SU-DHL-6 (cell line): ENCODE measurements at regions not wholly inside any gene's neighbourhood (a gene's known extent, or its start where the extent isn't known, plus 50 kb on each side); places are given as distances from the start of the nearest gene placed in this dataset.

ENCODE experiments used
- H2AFZ ChIP-seq: fragments of 200-600 bp; sonication (generic); 2 replicates; pipeline ENCODE4 v1.6.1; 2014; ENCODE audit warnings: low read depth, mild to moderate bottlenecking, moderate library complexity, mixed read lengths, antibody characterized with exemption, low read length; ENCODE audit not compliant: severe bottlenecking
- H3F3A ChIP-seq: fragments of 200-600 bp; shearing (Covaris generic); 2 replicates; pipeline ENCODE4 v1.6.0; 2016; ENCODE audit warnings: antibody characterized with exemption, mild to moderate bottlenecking; ENCODE audit not compliant: insufficient read depth
- H3K27ac ChIP-seq: fragments of 200-600 bp; sonication (generic); 2 replicates; pipeline ENCODE4 v1.5.1; 2016; ENCODE audit warnings: low read depth, mild to moderate bottlenecking, low read length, moderate library complexity, mixed read lengths
- H3K27me3 ChIP-seq: fragments of 200-600 bp; sonication (generic), shearing (Covaris generic); 2 replicates; pipeline ENCODE4 v1.6.0; 2014; ENCODE audit warnings: mild to moderate bottlenecking, low read length
- H3K36me3 ChIP-seq: fragments of 200-600 bp; sonication (generic); 2 replicates; pipeline ENCODE4 v1.6.1; 2014; ENCODE audit warnings: mild to moderate bottlenecking, low read length, mixed read lengths
- H3K4me2 ChIP-seq: fragments of 300-600, 200-600 bp; shearing (Covaris generic), sonication (generic); 2 replicates; pipeline ENCODE4 v1.6.0; 2014; ENCODE audit warnings: low read length, low read depth, mild to moderate bottlenecking; ENCODE audit not compliant: poor library complexity, severe bottlenecking
- H3K4me3 ChIP-seq: fragments of 200-600 bp; sonication (generic); 2 replicates; pipeline ENCODE4 v1.5.1; 2014; ENCODE audit warnings: antibody characterized with exemption, low read length, mild to moderate bottlenecking, mixed read lengths; ENCODE audit not compliant: insufficient read depth, poor library complexity, severe bottlenecking
- H3K79me2 ChIP-seq: fragments of 200-600 bp; sonication (generic); 2 replicates; pipeline ENCODE4 v1.6.1; 2014; ENCODE audit warnings: mild to moderate bottlenecking, low read length, moderate library complexity; ENCODE audit not compliant: insufficient read depth
- H3K9ac ChIP-seq: fragments of 200-600 bp; sonication (generic); 2 replicates; pipeline ENCODE4 v1.7.0; 2014; ENCODE audit warnings: mild to moderate bottlenecking, low read length
- H3K9me2 ChIP-seq: fragments of 200-600 bp; sonication (generic); replicated peaks from 2 replicates; pipeline ENCODE4 v1.6.1; 2014; ENCODE audit warnings: low read length; ENCODE audit not compliant: insufficient read depth
- H3K9me3 ChIP-seq: fragments of 200-600 bp; sonication (generic); 2 replicates; pipeline ENCODE4 v1.6.1; 2014; ENCODE audit warnings: low read length, mixed read lengths; ENCODE audit not compliant: insufficient read depth
- H4K20me1 ChIP-seq: fragments of 200-600 bp; sonication (generic); 2 replicates; pipeline ENCODE4 v1.6.1; 2014; ENCODE audit warnings: low read depth, mild to moderate bottlenecking, antibody characterized with exemption, low read length, moderate library complexity, mixed read lengths
- EZH2phosphoT487 ChIP-seq: fragments of 200-600 bp; sonication (generic), shearing (Covaris generic); conservative IDR thresholded peaks from 2 replicates; pipeline ENCODE4 v1.6.1; 2018; ENCODE audit warnings: mild to moderate bottlenecking, antibody characterized with exemption, low read length, moderate library complexity, mixed read lengths
- TF ChIP-seq, protein P1 (sequence below): fragments of 200-600 bp; sonication (generic); IDR thresholded peaks from one replicate; pipeline ENCODE4 v1.5.1; 2017; ENCODE audit warnings: antibody characterized with exemption, mild to moderate bottlenecking, low read length, moderate library complexity; ENCODE audit not compliant: insufficient read depth, poor library complexity, severe bottlenecking

DNA sequence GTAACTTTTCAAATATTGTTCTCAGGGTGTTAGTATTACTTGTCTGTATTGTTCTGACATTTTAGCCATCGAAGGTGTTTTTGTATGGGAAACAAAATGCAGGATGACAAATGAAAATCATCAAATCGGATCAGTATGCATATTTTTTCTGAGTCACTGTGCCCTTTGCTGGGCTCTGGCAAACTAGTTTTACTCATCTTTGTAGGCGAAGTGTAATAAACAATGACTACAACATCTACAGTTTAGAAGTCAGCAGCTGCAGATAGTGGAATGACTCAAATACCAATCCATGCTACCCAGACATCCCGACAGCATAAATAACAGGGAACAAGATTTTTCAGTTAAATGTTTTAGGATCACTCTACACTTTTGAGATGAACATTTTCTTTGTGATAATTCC, 557.3 kb upstream of the TENM3 start:
- H3K9ac ChIP-seq, result no peak overlapping the region
- no peaks in the 10 kb centered on the region for H4K20me1 ChIP-seq
- no peak for TF ChIP-seq EZH2phosphoT487
- TF ChIP-seq, protein P1, sequence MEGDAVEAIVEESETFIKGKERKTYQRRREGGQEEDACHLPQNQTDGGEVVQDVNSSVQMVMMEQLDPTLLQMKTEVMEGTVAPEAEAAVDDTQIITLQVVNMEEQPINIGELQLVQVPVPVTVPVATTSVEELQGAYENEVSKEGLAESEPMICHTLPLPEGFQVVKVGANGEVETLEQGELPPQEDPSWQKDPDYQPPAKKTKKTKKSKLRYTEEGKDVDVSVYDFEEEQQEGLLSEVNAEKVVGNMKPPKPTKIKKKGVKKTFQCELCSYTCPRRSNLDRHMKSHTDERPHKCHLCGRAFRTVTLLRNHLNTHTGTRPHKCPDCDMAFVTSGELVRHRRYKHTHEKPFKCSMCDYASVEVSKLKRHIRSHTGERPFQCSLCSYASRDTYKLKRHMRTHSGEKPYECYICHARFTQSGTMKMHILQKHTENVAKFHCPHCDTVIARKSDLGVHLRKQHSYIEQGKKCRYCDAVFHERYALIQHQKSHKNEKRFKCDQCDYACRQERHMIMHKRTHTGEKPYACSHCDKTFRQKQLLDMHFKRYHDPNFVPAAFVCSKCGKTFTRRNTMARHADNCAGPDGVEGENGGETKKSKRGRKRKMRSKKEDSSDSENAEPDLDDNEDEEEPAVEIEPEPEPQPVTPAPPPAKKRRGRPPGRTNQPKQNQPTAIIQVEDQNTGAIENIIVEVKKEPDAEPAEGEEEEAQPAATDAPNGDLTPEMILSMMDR, result no peak
- H3K27ac ChIP-seq, result no peak overlapping the region
- no peak overlapping the region for H3K4me2 ChIP-seq
- H3K36me3 ChIP-seq, result no peaks in the 10 kb centered on the region
- H3K4me3 ChIP-seq, result no peak overlapping the region
- no peaks in the 10 kb centered on the region for H3K27me3 ChIP-seq
- H2AFZ ChIP-seq, result no peak overlapping the region
- H3K79me2 ChIP-seq, result no peaks in the 10 kb centered on the region
- no peaks in the 10 kb centered on the region for H3K9me2 ChIP-seq
- no peaks in the 10 kb centered on the region for H3F3A ChIP-seq
- no peaks in the 10 kb centered on the region for H3K9me3 ChIP-seq

DNA sequence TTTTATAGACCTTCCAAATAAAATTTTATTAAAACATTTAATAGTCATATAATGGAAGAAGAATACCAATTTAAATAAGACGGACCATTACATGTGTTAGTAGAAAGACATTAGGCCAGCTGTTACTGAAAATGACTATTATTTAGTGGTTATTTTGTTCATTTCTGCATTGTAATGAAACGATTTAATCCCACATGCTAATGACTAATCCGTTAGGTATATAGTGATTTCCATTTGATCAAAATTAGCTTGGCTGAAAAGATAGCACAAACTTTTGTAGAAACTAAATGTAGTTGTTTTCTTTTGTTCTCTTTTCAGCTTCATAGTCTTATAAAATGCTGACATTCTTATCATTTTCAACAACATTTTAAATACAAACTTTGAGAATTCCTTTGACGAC, 556.1 kb upstream of the TENM3 start:
- Histone ChIP-seq H3K4me3 (no peak overlapping the region), H3K4me2 (no peak overlapping the region), H4K20me1 (no peaks in the 10 kb centered on the region), H3F3A (no peaks in the 10 kb centered on the region), H3K9me3 (no peaks in the 10 kb centered on the region), H3K27me3 (no peaks in the 10 kb centered on the region), H3K79me2 (no peaks in the 10 kb centered on the region), H3K9me2 (no peaks in the 10 kb centered on the region), H3K9ac (no peak overlapping the region), H2AFZ (no peak overlapping the region), H3K36me3 (no peaks in the 10 kb centered on the region), H3K27ac (no peak overlapping the region)
- no peak for TF ChIP-seq EZH2phosphoT487
- TF ChIP-seq, protein P1, result no peak

DNA sequence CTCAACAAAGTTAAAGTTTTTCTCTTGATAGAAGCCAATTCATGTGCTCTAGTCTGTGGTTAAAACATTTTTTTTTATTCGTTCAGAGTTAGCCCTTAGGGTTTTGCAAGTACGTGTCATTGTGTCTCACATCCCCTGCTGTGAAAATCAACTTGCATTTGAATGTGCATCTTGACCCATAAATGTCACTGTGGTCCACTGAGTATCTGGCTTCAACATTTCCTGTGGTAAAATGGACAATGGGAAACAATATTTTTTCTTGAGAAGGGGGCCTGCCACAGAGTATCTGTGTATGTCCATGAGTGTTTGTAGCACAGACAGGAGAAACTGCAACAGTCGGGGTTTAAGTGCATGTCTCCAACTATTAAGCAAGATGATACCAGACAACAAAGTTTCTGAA, 554.8 kb upstream of the TENM3 start:
- Histone ChIP-seq H2AFZ (no peak overlapping the region), H3K36me3 (no peaks in the 10 kb centered on the region), H3K27ac (no peak overlapping the region), H3K27me3 (no peaks in the 10 kb centered on the region), H3F3A (no peaks in the 10 kb centered on the region), H3K4me3 (no peak overlapping the region), H3K79me2 (no peaks in the 10 kb centered on the region), H3K4me2 (no peak overlapping the region), H4K20me1 (no peaks in the 10 kb centered on the region), H3K9me2 (no peaks in the 10 kb centered on the region), H3K9ac (no peak overlapping the region), H3K9me3 (no peaks in the 10 kb centered on the region)
- TF ChIP-seq, protein P1, result no peak
- no peak for TF ChIP-seq EZH2phosphoT487

DNA sequence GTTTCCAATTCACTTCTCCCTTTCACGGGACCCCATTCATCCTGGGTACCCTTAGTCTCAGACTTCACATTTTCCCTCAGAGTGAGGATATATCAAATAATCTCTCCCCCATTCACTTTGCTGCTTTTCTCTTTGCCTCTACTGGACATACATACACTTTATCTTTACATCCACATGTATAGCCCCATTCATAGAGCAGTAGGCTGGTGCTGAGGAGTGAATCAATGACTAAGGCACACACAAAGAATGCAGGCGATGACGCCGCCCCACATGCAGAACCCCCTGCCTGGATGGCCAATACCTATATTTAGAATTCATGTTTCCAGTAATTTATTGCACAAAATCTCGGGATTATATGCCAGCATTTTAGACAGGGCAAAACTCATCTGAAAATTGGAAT, 554.3 kb upstream of the TENM3 start:
- Histone ChIP-seq H3K4me3 (no peak overlapping the region), H3K27me3 (no peaks in the 10 kb centered on the region), H2AFZ (no peak overlapping the region), H3K36me3 (no peaks in the 10 kb centered on the region), H3K4me2 (no peak overlapping the region), H3K79me2 (no peaks in the 10 kb centered on the region), H3K9ac (no peak overlapping the region), H3K9me2 (no peaks in the 10 kb centered on the region), H3K27ac (no peak overlapping the region), H3F3A (no peaks in the 10 kb centered on the region), H4K20me1 (no peaks in the 10 kb centered on the region), H3K9me3 (no peaks in the 10 kb centered on the region)
- TF ChIP-seq, protein P1, result no peak
